DND-41 (cell line): ENCODE measurements at regions not wholly inside any gene's neighbourhood (a gene's known extent, or its start where the extent isn't known, plus 50 kb on each side); places are given as distances from the start of the nearest gene placed in this dataset.

ENCODE experiments used
- ATAC-seq: fragments of 200-7000 bp; cut with Tn5 transposase; 3 replicates; pipeline ENCODE4 v1.9.1; 2021; ENCODE audit warnings: low read depth; ENCODE audit not compliant: insufficient read depth
- DNase-seq: peaks from one replicate; pipeline ENCODE4 v3.0.0-alpha.2; 2020
- H2AFZ ChIP-seq: 2 replicates; pipeline ENCODE4 v1.6.0; 2012; ENCODE audit warnings: low read depth, low read length
- H3K27ac ChIP-seq: 2 replicates; pipeline ENCODE4 v1.5.1; 2012; ENCODE audit warnings: low read length, inconsistent platforms
- H3K27me3 ChIP-seq: fragments of 200-600 bp; sonication (generic); 2 replicates; pipeline ENCODE4 v1.6.0; 2012; ENCODE audit warnings: low read length, mild to moderate bottlenecking, inconsistent platforms; ENCODE audit not compliant: insufficient read depth, poor library complexity
- H3K36me3 ChIP-seq: 2 replicates; pipeline ENCODE4 v1.5.1; 2012; ENCODE audit warnings: low read length, inconsistent platforms; ENCODE audit not compliant: insufficient read depth
- H3K4me1 ChIP-seq: 2 replicates; pipeline ENCODE4 v1.5.1; 2012; ENCODE audit warnings: mild to moderate bottlenecking, low read length; ENCODE audit not compliant: insufficient read depth
- H3K4me2 ChIP-seq: 2 replicates; pipeline ENCODE4 v1.6.0; 2012; ENCODE audit warnings: mild to moderate bottlenecking, moderate library complexity, low read length, inconsistent platforms; ENCODE audit not compliant: insufficient read depth
- H3K4me3 ChIP-seq, 2 experiments: fragments of 200-600 bp in 1 of 2; shearing (Covaris generic) in 1 of 2; 2 replicates each; pipeline ENCODE4 v1.5.1; 2012 to 2016; ENCODE audit warnings: inconsistent platforms in 2 of 2, low read length in 2 of 2, mild to moderate bottlenecking in 2 of 2, low read depth in 1 of 2, moderate library complexity in 1 of 2
- H3K79me2 ChIP-seq: 2 replicates; pipeline ENCODE4 v1.6.0; 2012; ENCODE audit warnings: low read length, inconsistent platforms; ENCODE audit not compliant: insufficient read depth
- H3K9ac ChIP-seq: 2 replicates; pipeline ENCODE4 v1.6.0; 2012; ENCODE audit warnings: low read depth, mild to moderate bottlenecking, inconsistent platforms, low read length, moderate library complexity
- H3K9me3 ChIP-seq: 2 replicates; pipeline ENCODE4 v1.5.1; 2012; ENCODE audit warnings: low read length, moderate library complexity, mild to moderate bottlenecking, inconsistent platforms; ENCODE audit not compliant: insufficient read depth, severe bottlenecking
- H4K20me1 ChIP-seq: 2 replicates; pipeline ENCODE4 v1.6.0; 2012; ENCODE audit warnings: low read length; ENCODE audit not compliant: insufficient read depth
- CTCF ChIP-seq: IDR thresholded peaks from 2 replicates; pipeline ENCODE4 v1.5.1; 2012; ENCODE audit warnings: borderline replicate concordance, low read length, moderate library complexity, mild to moderate bottlenecking; ENCODE audit not compliant: poor library complexity, severe bottlenecking; ENCODE audit errors: extremely low read depth
- EZH2 ChIP-seq: IDR thresholded peaks from 3 replicates; pipeline ENCODE4 v1.6.1; 2012; ENCODE audit warnings: borderline replicate concordance, low read depth, mild to moderate bottlenecking, moderate library complexity, low read length, inconsistent platforms; ENCODE audit not compliant: severe bottlenecking

DNA sequence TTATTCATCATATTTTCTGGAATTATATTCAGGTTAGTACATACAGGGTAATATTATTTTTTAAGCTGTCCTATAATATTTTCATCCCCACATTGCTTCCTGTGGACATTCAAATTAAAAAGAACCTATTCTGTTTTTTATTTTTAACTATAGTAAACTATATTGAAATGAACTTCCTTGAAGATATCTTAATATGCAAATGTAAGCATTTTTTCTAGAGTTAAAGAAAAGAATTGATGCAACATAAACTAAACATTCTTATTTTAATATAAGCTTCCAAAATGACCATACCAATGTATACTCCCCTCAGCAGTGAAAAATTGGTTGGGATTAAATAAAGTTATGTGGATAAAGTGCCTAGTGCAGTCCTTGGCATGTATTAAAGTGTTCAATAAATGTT lies 416.6 kb downstream of the KIF2B start:
- H3K79me2 ChIP-seq, result no peaks in the 10 kb centered on the region
- ATAC-seq (no peak), DNase-seq (no peak)
- H3K27me3 ChIP-seq, result no peaks in the 10 kb centered on the region
- H3K36me3 ChIP-seq, result no peaks in the 10 kb centered on the region
- no peaks in the 10 kb centered on the region for H3K9me3 ChIP-seq
- H3K4me2 ChIP-seq, result no peak overlapping the region
- no peak overlapping the region for H3K9ac ChIP-seq
- no peak overlapping the region for H3K4me3 ChIP-seq
- TF ChIP-seq CTCF (no peak), EZH2 (no peak)
- H2AFZ ChIP-seq, result no peak overlapping the region
- no peaks in the 10 kb centered on the region for H3K4me1 ChIP-seq
- no peak overlapping the region for H3K27ac ChIP-seq
- no peaks in the 10 kb centered on the region for H4K20me1 ChIP-seq

DNA sequence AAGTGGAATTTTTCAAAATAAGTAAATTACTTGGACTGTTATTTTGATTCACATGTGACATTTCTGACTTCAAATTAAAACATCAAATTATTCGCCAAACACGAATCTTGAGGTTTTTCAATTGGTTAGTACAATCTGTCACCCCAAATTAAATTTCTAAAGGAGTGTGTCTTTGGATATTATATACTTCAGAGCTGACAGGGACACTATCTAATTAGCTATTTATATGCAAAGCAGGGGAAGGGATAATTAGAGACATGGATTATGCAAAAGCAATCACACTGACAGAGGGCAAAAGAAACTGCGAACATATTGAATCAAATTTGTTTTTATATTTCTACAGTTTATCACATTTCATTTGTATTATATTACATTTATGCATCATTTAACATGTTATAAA lies 433.0 kb downstream of the KIF2B start:
- no peak overlapping the region for H3K9ac ChIP-seq
- H3K27ac ChIP-seq, result no peak overlapping the region
- no peaks in the 10 kb centered on the region for H4K20me1 ChIP-seq
- no peaks in the 10 kb centered on the region for H3K79me2 ChIP-seq
- ATAC-seq (no peak), DNase-seq (no peak)
- no peaks in the 10 kb centered on the region for H3K9me3 ChIP-seq
- no peak for TF ChIP-seq EZH2
- no peak for TF ChIP-seq CTCF
- H2AFZ ChIP-seq, result no peak overlapping the region
- no peak overlapping the region for H3K4me2 ChIP-seq
- no peaks in the 10 kb centered on the region for H3K4me1 ChIP-seq
- no peak overlapping the region for H3K4me3 ChIP-seq
- no peaks in the 10 kb centered on the region for H3K36me3 ChIP-seq
- H3K27me3 ChIP-seq, result no peaks in the 10 kb centered on the region

GRCh38 chr17:54256401-54256929 lies 433.7 kb downstream of the KIF2B start:
- Histone ChIP-seq H2AFZ (no peak overlapping the region), H3K36me3 (no peaks in the 10 kb centered on the region), H3K27ac (no peak overlapping the region), H3K27me3 (no peaks in the 10 kb centered on the region), H3K9me3 (no peaks in the 10 kb centered on the region), H3K79me2 (no peaks in the 10 kb centered on the region), H3K9ac (no peak overlapping the region), H3K4me2 (no peak overlapping the region), H4K20me1 (no peaks in the 10 kb centered on the region), H3K4me1 (no peaks in the 10 kb centered on the region), H3K4me3 (no peak overlapping the region)
- TF ChIP-seq CTCF, result no peak
- TF ChIP-seq EZH2, result no peak
- no peak for DNase-seq
- ATAC-seq, result no peak

DNA sequence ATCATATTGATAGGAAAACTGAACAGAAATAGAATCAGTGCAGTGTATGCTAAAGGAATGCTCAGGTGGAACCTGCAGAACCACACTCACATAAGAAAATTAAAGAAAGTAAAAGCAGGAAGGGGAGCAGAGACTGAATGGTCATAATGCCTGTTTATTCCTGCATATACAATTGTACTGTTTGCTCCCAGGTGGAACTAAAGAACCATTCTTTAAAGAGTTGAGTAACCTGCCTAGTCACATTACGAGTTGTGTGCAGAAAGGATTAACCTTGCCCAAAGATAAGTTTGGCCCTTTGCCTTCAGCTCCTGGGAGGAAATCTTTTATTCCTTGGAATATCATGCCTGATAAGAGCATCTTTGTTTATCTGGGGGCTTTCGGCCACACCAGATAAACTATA lies 434.7 kb downstream of the KIF2B start:
- Histone ChIP-seq H2AFZ (no peak overlapping the region), H4K20me1 (no peaks in the 10 kb centered on the region), H3K27ac (no peak overlapping the region), H3K36me3 (no peaks in the 10 kb centered on the region), H3K27me3 (no peaks in the 10 kb centered on the region), H3K4me2 (no peak overlapping the region), H3K4me3 (no peak overlapping the region), H3K9ac (no peak overlapping the region), H3K9me3 (no peaks in the 10 kb centered on the region), H3K4me1 (no peaks in the 10 kb centered on the region), H3K79me2 (no peaks in the 10 kb centered on the region)
- no peak for ATAC-seq
- no peak for DNase-seq
- TF ChIP-seq CTCF, result no peak
- no peak for TF ChIP-seq EZH2
